ENCODE measurements at regions not wholly inside any gene's neighbourhood (a gene's known extent, or its start where the extent isn't known, plus 50 kb on each side); places are given as distances from the start of the nearest gene placed in this dataset.

DNA sequence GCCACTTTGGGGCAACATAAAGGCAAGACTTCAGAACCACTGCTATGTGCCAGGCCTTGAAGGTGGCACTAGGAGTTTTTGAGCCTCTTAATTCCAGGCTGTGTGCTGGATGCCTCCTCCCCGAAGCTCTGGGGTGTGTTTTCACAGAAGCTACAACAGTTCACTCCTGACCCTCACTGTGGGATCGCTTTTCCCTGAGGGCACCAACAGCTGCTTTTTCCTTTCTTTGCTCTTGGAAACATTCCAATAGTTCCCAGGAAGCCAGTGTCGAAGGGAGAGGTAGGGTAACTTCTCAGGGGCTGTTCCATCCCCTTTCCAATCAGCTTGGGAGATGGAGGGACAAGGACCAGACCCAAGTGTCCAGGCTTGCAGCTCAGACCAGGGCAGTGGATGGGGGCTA, 153.4 kb downstream of the C1orf94 start:
- DNase-seq (no peak), ATAC-seq (no peak)

DNA sequence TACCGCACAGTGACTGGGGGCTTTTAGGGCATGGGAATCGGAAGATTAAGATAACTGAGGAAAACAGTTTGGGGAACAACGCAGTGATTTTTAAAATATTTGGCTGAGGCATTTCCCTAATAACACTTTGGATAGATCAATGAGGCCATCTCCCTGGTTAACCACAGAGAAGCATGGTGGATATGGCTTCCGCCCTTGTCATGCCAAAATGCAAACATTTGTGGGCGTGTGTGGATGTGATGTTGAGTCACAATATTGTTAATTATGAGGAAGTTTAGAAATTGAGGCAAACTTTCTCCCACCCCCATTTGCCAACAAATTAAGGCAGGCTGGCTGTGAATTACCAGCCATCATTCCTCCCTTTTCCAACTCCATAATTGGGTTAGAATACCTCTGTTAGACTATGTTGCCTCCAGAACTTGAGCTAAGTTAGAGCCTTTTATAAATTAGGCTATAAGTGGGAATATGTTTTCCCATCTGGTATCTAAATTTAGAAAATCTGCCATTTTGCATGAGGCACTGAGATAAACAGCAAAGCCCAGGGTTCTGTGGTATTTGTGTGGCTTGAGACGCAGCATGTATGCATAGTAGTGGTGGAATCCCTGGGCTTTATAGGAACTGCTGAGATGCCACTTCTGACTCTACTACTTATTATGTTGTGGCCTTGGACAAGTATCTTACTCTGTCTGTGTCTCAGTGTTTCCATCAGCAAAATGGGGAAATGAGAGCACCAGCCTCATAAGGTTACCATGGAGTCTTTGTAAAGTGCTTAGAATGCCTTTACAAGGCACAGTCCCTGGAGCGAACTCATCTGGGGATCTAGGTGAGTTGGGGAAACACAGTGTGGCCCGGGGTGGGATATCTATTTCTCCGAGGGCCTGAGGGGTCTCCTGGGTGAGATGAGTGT, 154.6 kb downstream of the C1orf94 start:
- ATAC-seq = no peak
- DNase-seq = no peak

DNA sequence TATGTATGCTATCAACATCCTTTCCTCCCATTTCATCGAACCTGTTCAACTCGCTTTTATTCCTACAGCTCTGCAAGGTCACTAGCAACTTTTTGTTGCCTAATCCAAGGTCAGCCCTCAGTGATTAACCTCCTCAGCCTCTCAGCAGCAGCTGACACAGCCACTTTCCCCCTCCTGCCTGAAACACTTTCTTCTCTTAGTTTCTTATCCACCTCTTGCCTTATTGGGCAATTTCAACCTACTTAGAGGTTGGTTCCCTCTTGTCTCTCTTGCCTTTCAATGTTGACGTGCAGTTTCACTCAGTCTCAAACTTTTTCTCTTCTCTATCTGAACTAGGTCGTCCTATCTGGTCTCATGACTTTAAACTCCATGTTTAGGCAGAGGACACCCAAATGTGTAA, 156.3 kb downstream of the C1orf94 start:
- no peak for DNase-seq
- no peak for ATAC-seq

DNA sequence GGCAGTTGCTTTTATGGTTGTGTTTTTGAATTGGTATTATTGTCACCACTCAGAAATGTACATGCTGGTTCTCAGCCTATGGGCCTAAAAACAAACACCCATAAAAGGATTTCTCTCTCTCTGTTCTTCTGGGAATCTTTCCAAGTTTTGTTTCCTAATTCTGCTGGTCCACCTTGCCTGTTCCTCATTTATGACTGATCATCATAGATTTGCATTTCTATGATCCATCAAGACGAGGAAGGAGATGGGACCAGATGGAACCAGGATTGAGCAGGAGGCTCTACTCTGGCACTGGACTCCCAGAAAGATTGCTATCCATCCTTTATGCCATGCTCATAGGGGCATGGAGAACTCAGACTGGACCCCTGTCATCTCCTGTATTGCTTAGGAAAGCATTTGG, 162.2 kb downstream of the C1orf94 start:
- ATAC-seq (no peak), DNase-seq (no peak)

DNA sequence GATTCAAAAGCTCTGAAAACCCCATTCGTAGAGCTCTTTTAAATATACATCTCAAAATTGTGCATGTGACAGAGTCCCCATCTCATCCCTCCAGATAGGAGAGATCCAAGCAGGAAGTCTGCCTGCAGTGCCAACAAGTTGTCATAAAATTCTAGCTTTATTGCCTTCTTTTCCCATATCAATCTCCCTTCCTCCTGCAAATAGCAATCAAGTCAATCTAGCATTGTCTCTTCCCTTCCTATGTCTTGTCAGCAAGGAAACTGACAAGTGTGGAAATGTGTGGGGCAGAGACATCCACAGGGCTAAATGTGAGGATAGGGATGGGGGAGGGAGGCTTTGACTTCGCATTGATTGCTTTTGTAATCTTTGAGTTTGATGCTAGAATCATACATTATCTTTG, 165.2 kb downstream of the C1orf94 start:
- no peak for ATAC-seq

DNA sequence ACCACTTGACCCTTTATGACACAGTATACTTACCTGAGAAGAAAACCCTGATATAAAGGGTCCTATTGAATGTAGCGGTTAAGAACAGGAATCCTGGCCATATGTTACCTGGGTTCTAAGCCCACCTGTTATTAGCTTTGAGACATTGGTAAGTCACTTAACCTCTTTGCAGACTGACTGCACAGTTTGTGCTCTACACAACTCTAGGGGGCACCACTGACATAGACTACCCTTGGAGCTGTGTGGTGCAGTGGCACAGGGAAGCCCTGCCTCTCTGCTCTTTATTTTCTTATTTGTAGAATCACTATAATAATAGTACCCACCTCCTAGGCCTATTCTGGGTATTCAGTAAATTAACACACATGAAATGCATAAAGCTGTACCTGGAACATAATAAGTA, 165.6 kb downstream of the C1orf94 start:
- DNase-seq (no peak), ATAC-seq (no peak)

More for the DNA sequence above, 165.2 kb downstream of the C1orf94 start:
- DNase-seq = no peak

DNA sequence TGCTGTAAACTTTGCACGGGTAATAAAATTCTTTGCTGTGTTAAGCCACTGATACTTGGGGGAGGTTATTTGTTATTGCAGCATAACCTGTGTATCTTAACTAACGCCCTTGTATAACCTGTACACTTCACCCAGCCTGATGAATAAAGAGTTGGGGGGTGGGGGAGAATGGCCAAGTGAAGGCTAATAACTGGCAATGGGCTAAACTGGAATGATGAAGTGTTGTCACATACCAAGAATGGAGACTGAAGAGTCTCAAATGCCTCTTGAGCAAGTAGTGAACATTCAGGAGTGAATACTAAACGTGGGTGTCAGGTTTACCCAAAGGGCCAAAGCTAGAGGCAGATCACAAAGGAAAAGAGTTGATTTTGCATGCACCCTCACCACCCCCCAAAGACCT, 169.4 kb downstream of the C1orf94 start:
- DNase-seq = no peak
- no peak for ATAC-seq

DNA sequence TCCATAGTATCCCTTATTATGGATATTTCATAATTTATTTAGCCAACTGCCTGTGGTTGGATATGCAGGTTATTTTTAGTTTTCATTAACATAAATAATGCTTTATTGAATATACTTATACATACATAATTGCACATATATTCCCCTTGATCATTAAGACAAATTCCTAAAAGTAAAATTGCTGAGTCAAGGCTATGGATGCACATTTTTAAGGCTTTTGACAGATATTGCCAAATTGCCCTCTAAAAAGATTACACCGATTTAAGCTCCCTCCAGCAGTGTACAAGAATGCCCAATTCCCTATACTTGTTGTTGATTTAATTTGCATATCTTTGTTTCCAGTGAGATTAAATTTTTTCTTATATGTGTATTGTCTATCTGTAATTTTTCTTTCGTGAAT, 176.7 kb downstream of the C1orf94 start:
- ATAC-seq (no peak), DNase-seq (no peak)

DNA sequence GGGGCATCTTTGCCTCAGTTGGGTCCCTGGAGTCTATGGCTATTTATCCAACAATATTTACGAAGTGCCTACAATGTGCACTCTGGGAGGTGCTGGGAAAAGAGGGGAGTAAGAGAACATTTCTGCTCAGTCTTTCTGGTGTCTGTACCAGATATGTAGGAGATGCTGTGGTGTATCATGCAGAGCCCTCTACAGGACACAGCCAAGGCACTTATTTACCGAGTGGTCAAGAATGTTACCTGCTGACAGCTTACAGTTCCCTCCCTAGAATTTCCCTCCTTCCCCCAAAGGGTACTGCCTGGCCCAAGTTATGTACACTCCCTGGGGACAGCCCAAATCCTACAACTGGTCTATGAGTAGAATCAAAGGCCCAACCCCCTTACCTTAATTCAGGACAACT, 177.7 kb downstream of the C1orf94 start:
- no peak for DNase-seq
- ATAC-seq = no peak

DNA sequence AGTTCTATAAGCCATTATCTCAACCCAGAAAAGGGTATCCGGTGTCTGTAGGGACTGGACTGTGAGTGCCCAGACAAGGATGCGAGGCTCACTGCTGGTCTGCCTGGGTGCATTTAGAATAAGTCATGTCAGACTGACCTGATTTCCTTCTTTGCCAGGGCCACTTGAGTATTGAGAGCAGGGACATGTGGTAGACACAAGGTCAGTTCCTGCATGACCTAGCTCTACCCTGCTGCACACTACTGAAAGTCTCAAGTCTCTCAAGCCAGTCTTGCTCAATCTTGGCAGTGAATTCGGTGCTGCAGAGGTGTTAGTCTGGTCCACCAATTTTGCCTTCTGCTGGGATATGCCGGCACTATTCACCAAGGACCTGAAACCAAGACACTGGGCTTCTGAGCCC, 180.1 kb downstream of the C1orf94 start:
- ATAC-seq (no peak), DNase-seq (no peak)

DNA sequence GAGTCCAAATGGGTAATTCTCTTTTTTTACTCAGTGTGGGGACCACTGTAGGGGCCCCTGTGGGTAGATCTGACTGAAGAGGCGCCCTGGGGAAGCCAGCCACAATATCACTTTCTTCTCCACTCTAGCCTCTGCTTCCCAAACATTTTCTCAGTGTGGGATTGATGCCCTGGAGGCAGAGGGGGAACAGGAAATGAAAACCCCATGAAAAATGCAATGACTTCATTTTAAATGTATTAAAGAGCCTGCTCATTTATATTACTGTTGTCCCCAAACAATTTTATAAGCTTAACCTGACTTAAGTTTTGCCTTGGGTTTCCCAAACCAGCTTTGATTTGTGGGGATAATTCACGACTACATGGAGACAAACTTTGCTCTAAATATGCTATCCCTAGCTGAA, 181.9 kb downstream of the C1orf94 start:
- DNase-seq = no peak
- ATAC-seq = no peak

DNA sequence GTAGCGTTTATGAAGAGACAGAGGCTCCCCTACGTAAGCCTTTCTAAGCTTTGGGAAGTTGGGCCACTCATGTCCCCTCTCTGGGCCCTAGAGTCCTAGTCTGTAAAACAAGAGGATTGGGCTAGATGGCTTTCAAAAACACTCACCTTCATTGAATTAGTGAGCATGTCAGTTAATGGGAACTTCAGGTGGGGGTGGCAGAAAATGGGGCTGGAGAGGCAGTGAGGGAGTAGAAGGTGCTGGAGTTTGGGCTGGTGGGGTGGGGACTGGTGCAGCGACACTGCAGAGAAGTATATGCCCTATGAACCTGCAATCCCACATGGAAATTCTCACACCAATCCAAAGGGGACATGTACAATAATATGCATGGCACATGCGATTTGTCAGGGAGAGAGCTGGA, 182.7 kb downstream of the C1orf94 start:
- ATAC-seq (no peak), DNase-seq (no peak)

DNA sequence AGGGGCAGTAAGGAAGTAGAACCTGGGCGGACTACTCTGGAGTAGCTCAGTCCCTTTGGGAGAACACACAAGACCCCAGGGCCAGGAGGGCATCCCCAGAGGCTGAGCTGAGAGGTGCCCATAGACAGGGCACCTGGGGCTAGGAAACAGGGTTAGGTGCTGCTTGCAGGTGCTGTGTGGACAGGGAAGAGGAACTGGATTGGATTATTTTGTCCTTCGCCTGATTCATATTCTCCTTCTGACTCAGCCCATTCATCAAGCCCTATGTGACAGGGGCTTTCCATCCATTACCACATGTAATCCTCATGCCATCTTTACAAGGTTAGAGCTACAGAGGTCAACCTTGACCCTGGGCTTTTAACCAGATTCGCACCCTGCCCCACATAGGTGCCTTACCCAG, 183.9 kb downstream of the C1orf94 start:
- no peak for ATAC-seq
- DNase-seq = no peak

DNA sequence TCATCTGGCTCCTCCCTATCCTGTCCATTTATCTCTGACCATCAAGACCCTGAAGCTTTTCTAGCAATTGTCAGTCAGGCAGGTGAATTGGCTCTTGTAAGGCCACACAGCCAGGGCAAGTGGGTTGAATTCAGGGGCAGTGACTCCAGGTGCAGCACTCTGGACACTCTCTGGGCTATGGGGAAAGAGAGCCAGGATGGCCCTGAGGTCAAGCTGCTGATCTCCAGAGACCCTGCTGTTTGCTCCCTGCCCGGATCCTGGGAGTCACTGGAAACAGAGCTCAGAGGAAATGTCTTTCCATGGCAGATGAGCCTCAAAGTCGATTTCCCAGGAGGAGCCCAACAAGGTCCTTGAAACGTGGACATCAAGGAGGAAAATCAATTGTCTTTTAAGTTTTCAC, 184.4 kb downstream of the C1orf94 start:
- DNase-seq (no peak), ATAC-seq (no peak)

DNA sequence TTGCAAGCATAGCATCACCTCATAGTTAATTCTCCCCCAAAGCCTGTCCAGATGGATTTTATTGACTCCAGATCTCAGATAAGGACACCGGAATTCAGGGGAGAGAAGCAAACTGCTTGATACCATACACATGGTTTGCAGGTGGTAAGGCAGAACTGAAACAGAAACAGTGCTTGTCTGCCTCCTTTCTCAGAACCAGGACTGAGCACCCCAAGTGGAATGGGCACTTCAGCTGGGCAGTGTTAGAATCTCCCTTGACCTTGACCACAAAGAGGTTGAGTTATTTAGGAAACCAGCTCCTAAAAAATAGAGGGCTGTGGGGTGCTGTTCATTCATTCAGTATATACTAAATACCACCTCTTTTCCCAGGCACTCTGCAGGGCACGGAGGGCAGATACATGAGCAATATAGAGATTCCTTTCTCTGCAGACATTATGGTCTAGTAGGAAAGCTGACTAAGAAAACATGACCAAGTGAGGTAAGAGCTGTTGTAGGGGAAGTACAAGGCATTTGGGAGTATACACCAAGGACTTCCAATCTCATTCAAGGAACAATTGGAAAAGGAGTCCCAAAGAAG, 185.2 kb downstream of the C1orf94 start:
- ATAC-seq (no peak), DNase-seq (no peak)

DNA sequence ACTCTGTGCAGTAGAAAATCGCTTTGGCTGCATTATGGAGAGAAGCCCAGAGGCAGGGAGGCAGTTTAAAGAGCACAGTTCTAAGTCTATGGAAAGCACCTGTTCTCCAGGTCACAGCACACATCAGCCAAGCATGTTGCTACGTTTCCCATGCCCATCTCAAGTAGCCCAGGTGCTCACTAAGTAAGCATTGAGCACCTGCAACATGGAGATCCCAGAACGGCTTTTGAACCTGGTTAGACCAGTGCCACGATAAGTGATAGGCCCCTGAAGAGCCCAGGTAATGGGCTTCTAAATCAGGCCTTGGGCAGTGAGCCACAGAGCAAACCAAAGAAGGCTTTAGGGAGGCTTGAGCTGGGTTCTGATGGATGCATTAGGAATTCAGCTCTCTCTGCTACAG, 186.2 kb downstream of the C1orf94 start:
- DNase-seq = no peak
- ATAC-seq = no peak

DNA sequence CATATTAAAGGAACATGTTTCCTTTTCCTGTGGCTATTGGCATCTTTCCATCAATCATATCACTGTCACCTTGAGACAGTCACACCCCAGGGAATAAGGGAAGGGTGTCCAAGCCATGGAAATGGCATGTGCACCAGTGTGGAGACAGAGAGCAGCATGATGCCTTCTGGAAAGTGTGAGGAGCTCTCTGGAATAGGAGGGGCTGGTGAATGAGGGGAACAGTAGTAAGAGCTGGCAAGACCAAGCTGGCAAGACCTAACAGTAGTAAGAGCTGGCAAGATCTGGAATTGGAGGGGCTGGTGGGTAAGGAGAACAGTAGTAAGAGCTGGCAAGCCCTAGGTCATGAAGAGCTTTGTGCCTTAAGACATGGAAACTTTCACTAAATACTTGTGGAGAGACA, 186.7 kb downstream of the C1orf94 start:
- no peak for DNase-seq
- no peak for ATAC-seq

DNA sequence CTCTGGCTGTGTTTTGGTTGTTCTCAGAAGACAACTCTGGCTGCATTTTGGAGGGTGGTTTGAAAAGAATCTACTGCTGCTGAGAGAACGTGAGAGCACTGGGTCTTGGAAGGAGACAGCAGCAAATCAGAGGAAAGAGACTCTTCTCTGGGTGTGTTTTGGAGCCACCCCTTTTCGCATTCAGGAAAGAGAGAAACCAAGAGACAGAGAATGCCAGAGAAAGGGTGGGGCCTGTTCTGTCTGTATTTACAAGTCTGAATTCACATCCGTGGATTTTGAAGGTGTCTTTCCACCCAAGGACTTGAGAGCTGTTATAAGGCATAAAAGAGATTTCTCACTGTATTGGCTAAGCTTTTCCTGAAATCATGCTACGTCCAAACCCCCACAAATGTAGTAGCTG, 187.2 kb downstream of the C1orf94 start:
- no peak for ATAC-seq

DNA sequence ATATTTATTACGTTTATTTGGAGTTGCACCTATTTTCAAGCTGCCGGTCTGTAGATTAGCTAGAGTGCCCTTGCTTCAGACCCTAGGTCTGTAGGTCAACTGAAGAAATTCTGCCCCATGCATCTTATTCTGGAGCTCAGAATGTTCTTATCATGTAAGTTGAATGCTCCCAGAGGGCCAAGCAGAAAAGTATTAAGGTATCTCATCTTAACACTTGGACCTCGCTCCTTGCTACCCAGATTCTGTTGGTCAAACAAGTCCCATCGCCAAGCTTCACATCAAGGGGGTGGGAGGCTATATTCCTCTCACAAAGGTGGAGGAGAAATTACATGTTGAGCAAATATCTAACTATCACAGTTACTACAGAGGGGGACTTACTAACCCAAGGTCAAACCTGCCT, 187.7 kb downstream of the C1orf94 start:
- DNase-seq (no peak), ATAC-seq (no peak)

More for the DNA sequence above, 187.2 kb downstream of the C1orf94 start:
- DNase-seq = no peak

DNA sequence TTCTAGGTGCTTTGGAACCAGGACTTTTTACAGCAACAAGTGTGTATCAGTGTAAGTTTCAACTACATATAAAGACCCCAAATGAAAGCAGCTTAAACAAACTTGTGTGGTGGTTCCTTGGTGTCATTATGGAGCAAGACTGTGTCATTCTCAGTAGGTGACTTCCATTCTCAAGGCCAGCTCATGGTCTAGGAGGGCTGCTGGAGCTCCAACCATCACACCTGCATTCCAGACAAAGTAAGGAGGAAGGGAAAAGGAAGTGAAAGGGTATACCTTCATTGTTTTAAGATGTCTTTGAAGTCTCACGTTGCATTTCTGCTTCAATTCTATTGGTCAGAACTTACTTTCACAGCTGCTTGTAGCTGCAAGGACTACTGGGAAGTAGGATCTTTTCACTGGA, 188.6 kb downstream of the C1orf94 start:
- DNase-seq (no peak), ATAC-seq (no peak)

DNA sequence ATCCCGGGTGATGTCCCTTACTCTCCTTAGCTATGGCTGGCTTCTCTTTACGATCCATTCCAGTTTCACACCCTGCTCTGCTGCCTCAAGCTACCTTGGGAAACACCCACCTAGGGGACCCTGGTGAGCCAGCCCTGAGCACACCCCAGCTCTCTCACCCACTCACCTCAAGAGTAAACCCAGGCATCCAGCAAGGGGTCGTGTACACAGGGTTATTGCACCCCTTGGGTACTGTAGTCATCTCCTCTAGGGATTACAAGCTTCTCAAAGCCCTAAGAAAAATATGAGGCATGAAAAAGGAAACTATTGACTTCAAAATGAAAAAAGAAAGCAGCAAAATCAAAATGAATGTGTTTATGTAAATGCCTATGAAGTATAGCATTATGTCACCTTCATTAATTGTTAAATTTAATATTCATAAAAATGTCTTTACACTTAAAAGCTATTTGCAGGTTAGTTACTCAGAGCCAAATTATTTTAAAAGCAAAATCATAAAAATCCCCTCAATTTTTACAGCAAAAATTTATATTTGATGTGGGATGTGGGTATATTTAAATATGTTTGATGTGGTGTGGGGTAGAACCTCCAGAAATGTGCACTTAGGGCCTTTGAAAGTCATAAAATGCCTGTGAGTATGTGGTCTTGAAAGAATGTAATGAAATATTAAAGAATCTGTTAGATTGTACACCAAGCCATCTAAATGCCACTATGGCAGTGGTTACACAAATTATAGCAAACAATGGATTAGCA, 190.3 kb downstream of the C1orf94 start:
- ATAC-seq (no peak), DNase-seq (no peak)

DNA sequence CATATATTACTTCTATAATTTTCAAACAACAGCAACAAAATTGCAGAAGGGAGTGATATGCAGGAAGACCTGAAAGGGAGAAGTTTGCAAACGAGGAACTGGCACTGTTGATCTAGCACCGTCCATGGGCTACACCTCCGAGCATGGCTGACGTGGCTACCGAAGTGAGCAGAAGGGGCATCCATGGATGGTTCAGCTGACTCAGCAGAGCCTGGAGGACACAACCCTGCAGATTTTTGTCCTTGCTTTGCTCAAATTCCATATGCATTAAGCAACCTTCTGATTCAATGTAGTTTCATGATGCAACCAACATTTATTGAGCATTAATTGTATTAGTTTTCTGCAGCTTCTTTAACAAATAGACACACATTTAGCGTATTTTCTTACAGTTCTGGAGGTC, 191.2 kb downstream of the C1orf94 start:
- no peak for DNase-seq
- ATAC-seq = no peak

DNA sequence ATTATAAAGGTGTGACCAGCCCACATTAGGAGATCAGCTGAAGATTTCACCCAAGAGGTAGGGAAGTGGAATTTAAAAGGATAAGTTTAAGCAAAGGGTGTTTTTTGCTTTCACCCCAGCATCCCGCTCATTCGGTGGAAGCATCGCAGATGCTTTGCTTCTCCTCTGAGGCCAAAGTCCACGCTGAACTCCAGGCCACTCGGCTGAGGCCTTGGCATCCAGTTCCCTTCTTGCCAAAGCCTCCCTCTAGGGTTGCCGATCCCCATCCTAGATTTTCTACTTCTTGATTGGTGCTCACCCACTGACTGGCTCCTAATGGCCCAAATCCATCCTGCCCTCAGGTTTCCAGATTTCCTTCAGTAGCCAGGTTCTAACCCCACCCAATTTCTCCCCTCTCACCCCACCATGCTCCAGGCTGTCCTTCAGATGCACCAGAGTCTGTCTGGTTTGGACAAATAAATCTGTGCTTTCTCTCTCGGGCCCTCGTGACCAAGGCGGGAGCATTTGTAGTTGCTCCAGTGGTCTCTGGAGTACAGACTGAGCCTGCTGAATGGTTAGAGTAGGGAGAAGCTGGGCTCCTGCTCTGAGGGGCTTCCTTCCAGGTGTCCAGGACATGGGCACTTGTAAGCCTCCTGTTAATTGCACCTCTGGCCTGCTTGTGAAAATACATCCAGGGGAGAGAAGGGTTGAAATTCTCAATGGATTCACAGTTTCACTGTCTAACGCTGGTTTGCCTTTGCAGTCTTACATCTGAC, 193.2 kb downstream of the C1orf94 start:
- ATAC-seq = no peak
- DNase-seq = no peak

All from stimulated activated naive CD8-positive, alpha-beta T cell treated with anti-CD3 and anti-CD28 coated beads, Interleukin-15, Interleukin-2, amounts not matched to agents 100 U/mL and 50 U/mL, for 24 hours (primary cell).